ENCODE measurements at regions not wholly inside any gene's neighbourhood (a gene's known extent, or its start where the extent isn't known, plus 50 kb on each side); places are given as distances from the start of the nearest gene placed in this dataset.

GRCh38 chr18:72601944-72602343 lies 57.8 kb upstream of the CBLN2 start:
- TF ChIP-seq EZH2 (IDR thresholded peaks at IDR 0.05; ENCODE audit: low read length, missing control alignments): no peak
- no peak for TF ChIP-seq CTCF (conservative IDR thresholded peaks at IDR 0.05 in 1 of 2, IDR thresholded peaks at IDR 0.05 in 1 of 2; ENCODE audit: low read depth in 1 of 2, low read length in 2 of 2)

All from fibroblast of lung (primary cell).